ENCODE measurements at regions not wholly inside any gene's neighbourhood (a gene's known extent, or its start where the extent isn't known, plus 50 kb on each side); places are given as distances from the start of the nearest gene placed in this dataset.
"Not testable (repeated sequence)": the region's sequence is repeated elsewhere in the genome, so short reads cannot be mapped to it uniquely, and the experiment has no call there.

DNA sequence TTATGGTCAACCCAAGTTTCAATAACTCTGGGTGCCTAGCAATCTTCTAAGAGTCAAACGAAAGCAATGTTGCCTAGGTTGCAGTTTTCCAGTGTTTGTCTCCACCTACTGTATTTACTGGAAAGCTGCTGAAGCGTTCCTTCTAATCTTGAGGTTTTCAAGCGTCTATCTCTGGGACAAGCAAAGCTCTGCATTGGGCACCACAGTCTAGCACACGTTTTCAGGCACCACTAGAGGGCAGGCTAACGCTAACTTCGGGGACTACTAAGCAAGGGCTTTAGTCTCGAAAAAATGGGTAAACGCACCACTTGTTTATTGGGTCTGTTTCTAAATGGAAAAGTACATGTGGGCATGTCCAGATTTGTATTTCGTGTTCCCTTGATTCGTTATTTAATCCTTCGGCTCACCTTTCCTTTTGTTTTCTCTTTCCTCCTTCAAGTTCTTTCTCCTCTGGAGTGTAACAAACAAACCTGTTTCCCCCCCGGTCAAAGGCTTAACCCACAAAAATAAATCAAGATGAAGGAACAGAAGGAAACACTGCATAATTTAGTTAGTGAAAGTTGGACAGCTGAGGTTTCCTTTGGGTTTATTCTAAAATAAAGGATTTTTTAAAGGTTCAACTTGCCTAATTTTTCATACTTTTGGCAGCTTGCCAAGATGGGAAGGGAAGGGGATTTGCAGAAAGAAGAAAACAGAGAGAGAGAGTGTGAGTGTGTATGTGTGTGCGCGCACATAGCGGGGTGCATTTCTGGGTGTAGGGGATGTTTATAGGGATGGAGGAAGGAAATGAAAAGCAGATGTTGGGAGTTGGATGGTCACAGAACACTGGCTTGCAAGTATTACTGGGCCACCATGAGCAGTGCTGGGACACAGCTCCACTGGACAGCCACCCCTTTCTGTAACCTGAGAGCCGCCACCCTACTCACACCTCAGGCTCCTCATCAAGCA, 348.3 kb downstream of the GOLGA6L6 start:
- H3K14ac ChIP-seq (ENCODE audit: insufficient read length); H2BK120ac ChIP-seq (replicated peaks; ENCODE audit: low read depth, low read length); H2BK12ac ChIP-seq (ENCODE audit: low read depth, low read length); FAIRE-seq; H3K23me2 ChIP-seq (ENCODE audit: low read depth, low read length); H3K9ac ChIP-seq (replicated peaks in 1 of 4; ENCODE audit: extremely low read depth in 1 of 4, low read depth in 3 of 4, low read length in 3 of 4); H2BK20ac ChIP-seq (ENCODE audit: low read length); H4K8ac ChIP-seq (ENCODE audit: extremely low read depth, insufficient read depth, low read length); H3K18ac ChIP-seq (ENCODE audit: extremely low read depth, low read length); H2AK5ac ChIP-seq (ENCODE audit: low read depth, low read length); H2BK5ac ChIP-seq (ENCODE audit: low read depth, low read length); H3K79me1 ChIP-seq (ENCODE audit: low read depth, low read length); H3K23ac ChIP-seq (ENCODE audit: insufficient read length); H3K27ac ChIP-seq (ENCODE audit: low read depth, low read length); H2BK15ac ChIP-seq (ENCODE audit: low read length); H3K56ac ChIP-seq (replicated peaks; ENCODE audit: insufficient read length, low read depth, low read length); H4K20me1 ChIP-seq (replicated peaks in 1 of 2; ENCODE audit: control insufficient read depth in 1 of 2, insufficient read depth in 2 of 2, low read length in 2 of 2); H3K4me3 ChIP-seq (ENCODE audit: extremely low read depth in 1 of 4, insufficient read depth in 2 of 4, low read depth in 3 of 4, low read length in 4 of 4); POLR2A ChIA-PET (ENCODE audit: partially characterized antibody); H3K79me2 ChIP-seq (ENCODE audit: control insufficient read depth in 1 of 2, insufficient read depth in 2 of 2, low read length in 2 of 2); H3K4me1 ChIP-seq (replicated peaks in 1 of 4; ENCODE audit: control insufficient read depth in 3 of 4, insufficient read depth in 4 of 4, low read length in 3 of 4); H4K91ac ChIP-seq (replicated peaks; ENCODE audit: insufficient read length, low read length); H2AFZ ChIP-seq (ENCODE audit: low read length); H4K5ac ChIP-seq (ENCODE audit: insufficient read length, low read depth, low read length); H3K36me3 ChIP-seq (ENCODE audit: control insufficient read depth in 2 of 4, insufficient read depth in 4 of 4, low read length in 3 of 4); H3K4ac ChIP-seq (replicated peaks; ENCODE audit: insufficient read length, low read depth, low read length); H3K4me2 ChIP-seq (ENCODE audit: insufficient read depth in 1 of 2, low read depth in 2 of 2, low read length in 2 of 2); H3K27me3 ChIP-seq (replicated peaks in 1 of 4; ENCODE audit: control insufficient read depth in 3 of 4, extremely low read depth in 1 of 4, insufficient read depth in 3 of 4, low read length in 3 of 4); CTCF ChIA-PET (ENCODE audit: partially characterized antibody): not testable (repeated sequence)
- TF ChIP-seq RAD21 (IDR thresholded peaks at IDR 0.05 in 1 of 2, conservative IDR thresholded peaks at IDR 0.05 in 1 of 2; ENCODE audit: low read depth in 2 of 2, low read length in 2 of 2) = peak; percentile 44 to 47; a peak in 3 of 4 replicates
- TF ChIP-seq, protein P1, sequence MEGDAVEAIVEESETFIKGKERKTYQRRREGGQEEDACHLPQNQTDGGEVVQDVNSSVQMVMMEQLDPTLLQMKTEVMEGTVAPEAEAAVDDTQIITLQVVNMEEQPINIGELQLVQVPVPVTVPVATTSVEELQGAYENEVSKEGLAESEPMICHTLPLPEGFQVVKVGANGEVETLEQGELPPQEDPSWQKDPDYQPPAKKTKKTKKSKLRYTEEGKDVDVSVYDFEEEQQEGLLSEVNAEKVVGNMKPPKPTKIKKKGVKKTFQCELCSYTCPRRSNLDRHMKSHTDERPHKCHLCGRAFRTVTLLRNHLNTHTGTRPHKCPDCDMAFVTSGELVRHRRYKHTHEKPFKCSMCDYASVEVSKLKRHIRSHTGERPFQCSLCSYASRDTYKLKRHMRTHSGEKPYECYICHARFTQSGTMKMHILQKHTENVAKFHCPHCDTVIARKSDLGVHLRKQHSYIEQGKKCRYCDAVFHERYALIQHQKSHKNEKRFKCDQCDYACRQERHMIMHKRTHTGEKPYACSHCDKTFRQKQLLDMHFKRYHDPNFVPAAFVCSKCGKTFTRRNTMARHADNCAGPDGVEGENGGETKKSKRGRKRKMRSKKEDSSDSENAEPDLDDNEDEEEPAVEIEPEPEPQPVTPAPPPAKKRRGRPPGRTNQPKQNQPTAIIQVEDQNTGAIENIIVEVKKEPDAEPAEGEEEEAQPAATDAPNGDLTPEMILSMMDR (IDR thresholded peaks at IDR 0.05; ENCODE audit: control extremely low read depth in 1 of 3, insufficient read depth in 1 of 3, low read depth in 1 of 3, low read length in 3 of 3) = peak in 2 of 3 experiments; percentile 17 to 40; a peak in 1 of 4 replicates
- 52% methylated on average over 15 of the region's 16 CpGs; no CpG with 5 or more reads in 1 of the 2 experiments for WGBS, 2 experiments (ENCODE audit: extremely low coverage in 1 of 2, insufficient coverage in 1 of 2, insufficient read length in 1 of 2, insufficient replicate concordance in 2 of 2, low coverage in 1 of 2, low lambda C conversion rate in 2 of 2, missing lambda C conversion rate in 1 of 2)
- H3K9me3 ChIP-seq (ENCODE audit: insufficient read depth in 2 of 2, low read depth in 1 of 2, low read length in 1 of 2) = peaks cover 16 to 17% of the 10 kb centered on the region in 2 experiments; a peak in 3 of 4 replicates
- DNase-seq (ENCODE audit: low read depth in 1 of 2, low spot score in 2 of 2) = peak in 1 of 2 experiments; percentile 54
